HG03575 (cell line): ENCODE measurements at regions not wholly inside any gene's neighbourhood (a gene's known extent, or its start where the extent isn't known, plus 50 kb on each side); places are given as distances from the start of the nearest gene placed in this dataset.
"Not testable (repeated sequence)": the region's sequence is repeated elsewhere in the genome, so short reads cannot be mapped to it uniquely, and the experiment has no call there.

Experiments used
- ATAC-seq: cut with Tn5 transposase; IDR thresholded peaks from one replicate; pipeline ENCODE4 v1.9.1; 2021; ENCODE audit not compliant: unreplicated experiment, insufficient number of reproducible peaks, low FRiP score; ENCODE audit errors: extremely low read depth

DNA sequence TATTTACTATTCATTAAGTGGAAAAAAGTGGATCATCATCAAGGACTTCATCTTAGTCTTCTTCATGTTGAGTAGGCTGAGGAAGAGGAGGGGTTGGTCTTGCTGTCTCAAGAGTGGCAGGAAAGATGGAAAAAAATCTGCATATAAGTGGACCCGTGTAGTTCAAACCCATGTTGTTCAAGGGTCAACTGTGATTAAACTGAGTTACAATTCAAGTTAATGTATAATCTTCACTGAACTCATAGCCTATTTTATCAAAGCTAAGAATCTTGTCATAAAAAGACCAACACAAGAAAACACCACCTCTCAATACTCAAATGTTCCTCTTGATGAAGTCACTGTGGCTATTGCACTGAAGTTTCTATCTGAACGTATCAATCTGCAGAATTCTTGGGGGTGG, 260.2 kb downstream of the FNDC1 start:
- ATAC-seq: no peak

DNA sequence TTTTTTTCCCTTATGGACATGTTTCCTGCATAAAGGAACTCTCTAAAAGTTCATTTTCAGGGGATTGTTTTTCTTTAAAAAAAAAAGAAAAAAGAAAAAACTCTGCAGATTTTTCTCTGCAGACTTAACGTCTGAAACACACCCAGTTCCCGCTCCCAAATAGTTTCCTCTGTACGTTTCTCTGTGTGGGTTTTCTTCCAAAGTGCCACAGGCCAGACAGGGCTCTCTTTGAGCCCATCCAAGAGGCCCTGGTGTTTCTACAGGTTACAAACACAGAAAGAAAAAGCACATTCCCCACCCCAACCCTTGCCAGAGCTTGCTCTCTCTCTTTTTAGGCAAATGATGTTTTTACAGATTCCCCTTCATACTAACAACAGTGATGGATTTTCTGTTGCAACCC, 258.6 kb downstream of the FNDC1 start:
- no peak for ATAC-seq

DNA sequence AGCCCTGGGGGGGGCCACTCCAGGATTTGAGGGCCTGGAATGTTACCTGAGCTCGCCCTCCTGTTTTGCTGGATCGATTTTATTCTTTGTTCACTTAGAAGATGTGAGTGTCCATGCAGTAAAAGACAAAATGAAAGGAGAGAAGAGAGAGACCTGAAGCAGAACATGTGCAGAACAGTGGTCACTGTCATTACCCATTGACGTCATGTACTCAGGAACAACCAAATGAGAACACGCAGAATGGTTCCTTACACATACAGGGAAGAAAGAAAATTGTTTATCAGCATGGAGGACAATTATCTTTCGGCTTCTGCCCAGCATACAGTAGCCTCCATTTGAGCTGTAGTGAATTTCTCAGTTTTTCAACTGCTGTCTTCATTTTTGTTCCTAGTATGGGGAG, 258.1 kb downstream of the FNDC1 start:
- ATAC-seq: no peak

DNA sequence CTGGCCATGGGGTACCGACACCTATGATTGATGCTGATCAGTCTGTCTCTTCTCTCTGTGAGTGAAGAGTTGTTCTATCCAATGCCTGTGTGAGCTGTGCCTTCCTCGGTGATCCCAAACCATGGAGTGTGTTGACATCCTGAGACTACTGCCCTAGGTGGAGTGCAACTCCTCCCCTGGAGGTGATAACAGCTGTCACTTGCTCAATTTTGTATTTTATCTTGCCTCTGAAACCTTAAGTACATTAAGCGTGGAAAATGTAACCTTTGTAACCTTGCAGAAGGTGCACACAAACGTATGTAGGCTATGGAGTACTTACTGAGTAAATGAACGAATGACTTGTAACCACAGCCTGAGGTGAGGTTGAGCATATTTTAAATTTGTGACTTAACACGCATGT, 256.2 kb downstream of the FNDC1 start:
- no peak for ATAC-seq

DNA sequence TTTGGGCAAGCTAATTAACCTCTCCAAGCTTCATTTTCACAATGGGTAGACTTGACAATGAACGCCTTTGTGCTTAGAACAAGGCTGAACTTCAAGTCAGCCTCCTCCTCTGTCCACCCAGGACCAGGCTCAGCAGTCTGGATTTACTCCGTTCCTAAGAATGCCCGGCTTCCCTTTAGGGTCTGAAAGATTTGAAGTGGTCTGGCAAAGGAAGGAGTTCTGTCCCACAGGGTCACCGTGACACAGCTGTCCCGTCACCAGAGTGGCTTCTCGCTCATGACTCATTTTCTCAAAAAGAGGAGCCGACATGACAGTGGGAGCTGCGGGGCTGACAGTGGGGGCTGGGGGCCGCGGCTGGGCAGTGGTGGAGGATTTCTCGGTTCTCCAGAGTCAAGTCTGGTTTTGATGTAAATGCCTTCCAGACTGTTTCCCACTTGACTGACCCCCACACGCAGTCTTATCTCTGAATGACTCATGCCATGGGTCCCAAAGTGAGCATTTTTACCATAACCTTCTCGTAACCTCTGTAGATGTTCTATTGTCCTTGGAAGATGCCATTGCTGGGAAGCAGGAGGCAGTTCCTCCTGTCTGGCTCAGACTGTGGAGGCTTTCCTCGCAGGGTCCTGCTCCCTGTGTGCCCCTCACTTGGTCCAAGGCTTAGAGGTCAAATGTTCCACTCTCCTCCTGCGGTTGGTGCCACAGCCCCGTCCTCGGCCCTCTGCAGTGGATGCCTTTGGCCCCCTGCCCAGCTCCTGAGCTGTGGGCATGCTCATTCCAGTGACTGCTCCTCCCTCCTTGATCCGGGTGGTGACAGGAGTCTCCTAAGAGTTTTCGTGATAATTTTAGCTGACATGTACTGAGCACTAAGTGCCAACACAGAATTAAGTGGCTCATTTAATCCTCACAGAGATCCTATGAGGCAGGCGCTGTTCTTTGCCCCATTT, 253.1 kb downstream of the FNDC1 start:
- no peak for ATAC-seq

DNA sequence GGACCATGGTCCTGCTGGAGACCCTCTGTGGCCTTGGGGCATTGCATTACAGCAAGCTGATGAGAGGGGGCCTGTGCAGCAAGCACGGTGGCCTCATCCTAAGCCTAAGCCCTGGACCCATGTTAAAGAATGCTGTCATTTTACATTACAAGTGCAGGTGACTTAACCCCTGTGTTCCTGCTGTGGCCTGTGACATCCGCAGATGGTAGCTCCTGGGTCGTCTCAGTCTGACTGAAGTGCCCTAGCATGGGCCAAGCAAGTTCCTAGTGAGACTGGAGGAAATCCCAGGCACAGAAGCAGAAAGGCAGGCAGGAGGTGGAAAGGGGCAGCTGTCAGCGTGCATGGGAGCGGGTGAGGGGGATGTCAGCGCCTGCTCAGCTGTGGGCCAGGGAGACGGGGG, 252.4 kb downstream of the FNDC1 start:
- no peak for ATAC-seq

DNA sequence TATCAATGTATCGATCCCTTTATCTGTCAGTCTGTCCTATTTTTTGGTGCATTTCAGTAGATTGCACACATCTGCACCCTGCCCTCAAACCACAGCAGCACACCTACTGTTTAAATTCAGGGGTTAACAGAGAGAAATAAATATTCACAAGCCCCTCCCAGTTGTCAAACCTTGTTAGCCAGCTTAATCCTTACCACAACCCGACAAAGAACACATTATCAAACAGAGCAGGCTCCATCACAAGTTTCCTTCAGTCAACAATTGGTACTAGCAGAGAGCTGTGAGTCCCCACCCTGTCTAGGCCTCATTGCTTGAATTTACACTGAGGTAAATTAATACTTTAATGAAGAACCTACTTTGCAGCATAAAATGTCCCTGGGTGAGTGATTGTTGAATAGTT, 249.8 kb downstream of the FNDC1 start:
- no peak for ATAC-seq

DNA sequence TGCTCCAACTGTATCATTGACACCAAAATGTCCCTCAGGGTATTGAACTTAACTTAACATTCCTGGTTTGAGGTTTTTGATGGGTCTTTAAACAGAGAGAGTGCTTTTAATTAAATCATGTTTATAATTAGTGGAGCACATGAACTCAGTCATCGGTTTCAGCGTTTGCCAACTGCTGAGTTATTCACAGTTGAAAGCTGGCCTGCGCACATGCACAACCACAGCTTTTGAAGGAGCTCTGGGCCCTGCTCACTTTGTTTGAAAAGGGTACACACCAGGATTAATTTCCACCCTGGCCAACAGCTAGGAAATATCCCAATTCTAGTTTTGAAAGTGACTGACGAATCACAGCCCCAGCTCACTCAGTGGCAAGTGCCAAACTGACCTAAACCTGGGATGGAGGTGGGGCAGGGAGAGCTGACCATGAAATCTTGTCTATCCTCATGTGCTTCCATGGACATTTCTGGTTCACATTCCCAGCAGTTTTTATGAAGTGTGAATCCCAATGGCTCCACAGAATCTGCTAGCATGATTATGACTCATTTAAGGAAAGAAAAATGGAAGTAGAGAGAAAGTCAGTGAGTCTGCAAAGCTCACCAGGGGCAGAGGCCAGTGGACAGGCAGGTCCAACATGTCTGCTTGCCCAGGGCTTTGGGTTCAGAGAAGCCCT, 247.8 kb downstream of the FNDC1 start:
- no peak for ATAC-seq

DNA sequence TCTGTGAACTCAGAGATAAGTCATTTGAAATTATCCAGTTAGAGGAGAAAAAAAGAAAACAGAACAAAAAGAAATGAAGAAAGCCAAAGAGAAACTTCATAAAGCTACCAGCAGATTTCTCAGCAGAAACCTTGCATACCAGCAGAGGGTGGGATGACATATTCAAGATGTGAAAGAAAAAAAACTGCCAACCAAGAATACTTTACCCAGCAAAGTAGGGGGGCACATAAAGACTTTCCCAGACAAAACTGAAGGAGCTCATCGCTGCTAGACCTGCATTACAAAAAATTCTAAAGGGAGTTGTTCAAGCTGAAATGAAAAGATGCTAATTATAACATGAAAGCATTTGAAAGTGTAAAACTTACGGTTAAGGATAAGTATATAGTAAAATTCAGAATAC, 246.3 kb downstream of the FNDC1 start:
- no peak for ATAC-seq

DNA sequence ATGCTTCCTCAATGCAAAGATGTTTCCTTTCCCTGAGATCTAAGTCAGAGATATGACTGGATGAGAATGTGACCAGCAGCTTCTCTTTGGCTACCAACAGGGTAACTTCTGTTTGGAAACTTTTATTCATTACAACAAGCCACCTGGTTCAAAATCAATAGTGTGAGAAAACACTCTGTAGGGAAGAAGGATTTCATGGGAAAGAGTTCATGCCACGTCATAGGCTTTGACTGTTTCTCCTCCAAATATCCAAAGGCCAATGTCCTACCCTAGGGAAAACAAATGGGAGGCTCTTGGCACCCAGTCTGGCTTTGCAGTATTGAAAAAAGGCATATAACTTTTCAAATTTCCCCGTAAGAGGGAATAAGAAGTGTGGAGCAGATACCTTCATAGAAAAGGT, 245.5 kb downstream of the FNDC1 start:
- no peak for ATAC-seq

DNA sequence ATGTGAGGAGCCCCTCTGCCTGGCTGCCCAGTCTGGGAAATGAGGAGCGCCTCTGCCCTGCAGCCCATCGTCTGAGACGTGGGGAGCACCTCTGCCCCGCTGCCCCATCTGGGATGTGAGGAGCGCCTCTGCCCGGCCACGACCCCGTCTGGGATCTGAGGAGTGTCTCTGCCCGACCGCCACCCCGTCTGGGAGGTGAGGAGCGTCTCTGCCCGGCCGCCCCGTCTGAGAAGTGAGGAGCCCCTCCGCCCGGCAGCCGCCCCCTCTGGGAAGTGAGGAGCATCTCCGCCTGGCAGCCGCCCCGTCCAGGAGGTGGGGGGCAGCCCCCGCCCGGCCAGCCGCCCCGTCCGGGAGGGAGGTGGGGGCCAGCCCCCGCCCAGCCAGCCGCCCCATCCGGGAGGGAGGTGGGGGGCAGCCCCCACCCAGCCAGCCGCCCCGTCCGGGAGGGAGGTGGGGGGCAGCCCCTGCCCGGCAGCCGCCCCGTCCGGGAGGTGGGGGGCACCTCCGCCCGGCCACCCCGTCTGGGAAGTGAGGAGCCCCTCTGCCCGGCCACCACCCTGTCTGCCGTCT, 238.1 kb downstream of the FNDC1 start:
- not testable (repeated sequence) for ATAC-seq

DNA sequence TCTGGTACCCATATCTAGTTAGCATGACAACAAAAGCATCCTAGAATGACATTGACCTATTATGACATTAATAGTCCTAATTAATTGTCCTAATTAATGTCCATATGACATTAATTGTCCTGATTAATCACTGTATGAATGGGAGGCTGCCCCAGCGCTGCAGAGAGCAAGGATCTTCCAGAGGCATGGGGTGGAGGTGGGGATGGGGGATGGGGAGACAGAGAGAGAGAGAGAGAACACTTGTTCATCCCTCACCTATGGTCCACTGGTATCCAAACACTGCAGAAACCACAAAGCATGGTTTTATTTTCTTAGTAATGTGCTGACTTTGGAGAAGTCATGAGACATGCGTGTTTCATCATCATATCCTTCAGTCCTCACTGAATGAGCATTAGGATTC, 235.1 kb downstream of the FNDC1 start:
- no peak for ATAC-seq

DNA sequence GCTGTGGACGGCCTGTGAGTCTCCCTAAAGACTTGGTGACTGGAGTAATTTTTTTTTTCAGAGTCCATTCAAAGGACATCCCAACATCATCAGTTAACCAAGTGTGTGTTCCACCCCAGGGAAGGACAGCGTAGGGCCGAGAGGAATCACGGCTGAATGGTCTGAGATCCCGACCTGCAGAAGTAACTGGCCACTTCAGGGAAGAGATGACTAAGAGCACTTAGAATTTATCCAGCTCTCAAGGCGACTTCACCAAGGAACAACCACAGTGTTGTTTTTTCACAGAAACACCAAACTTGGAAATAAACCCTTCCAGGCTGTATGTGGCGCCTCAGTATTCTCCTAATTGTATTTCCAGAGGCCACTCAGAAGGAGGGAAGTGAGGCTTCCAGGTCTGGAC, 231.6 kb downstream of the FNDC1 start:
- ATAC-seq: no peak

DNA sequence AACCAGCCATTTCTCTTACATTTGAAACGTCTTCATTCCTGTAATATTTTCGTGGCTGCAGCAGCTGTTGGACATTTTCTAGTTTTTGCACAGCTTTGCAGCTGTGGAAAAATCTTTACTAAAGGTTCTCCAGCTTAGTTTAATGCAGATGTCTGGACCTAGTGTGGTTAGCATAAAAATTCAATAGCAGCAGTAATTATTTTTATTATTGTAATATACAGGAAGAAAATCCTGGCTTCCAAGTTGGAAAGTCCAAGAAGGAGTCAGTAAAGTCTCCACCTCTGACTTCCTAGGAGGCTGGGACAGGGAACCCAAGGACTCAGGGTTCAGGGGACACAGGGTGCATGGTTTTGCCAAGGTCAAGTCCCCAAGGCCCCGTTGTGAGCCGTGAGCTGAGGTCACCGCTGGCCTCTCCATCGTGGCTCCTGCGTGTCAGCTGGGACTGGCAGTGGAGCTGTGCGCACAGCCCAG, 230.6 kb downstream of the FNDC1 start:
- no peak for ATAC-seq

DNA sequence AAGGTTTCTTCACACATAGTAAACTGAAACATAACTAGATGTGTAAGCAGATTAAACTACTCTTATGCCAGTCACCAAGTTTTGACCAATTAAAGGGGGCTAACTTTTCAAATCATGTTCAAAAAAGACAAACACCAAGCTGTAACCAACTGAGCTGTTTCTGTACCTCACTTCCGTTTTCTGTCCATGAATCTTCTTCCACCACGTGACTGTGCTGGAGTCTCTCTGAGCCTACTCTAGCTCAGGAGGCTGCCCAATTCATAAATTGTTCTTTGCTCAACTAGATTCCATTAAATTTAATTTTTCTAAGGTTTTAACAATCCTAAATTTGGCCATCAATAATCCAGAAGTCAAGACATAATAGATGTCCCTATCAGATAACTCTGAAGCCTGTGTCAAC, 229.4 kb downstream of the FNDC1 start:
- ATAC-seq: no peak

DNA sequence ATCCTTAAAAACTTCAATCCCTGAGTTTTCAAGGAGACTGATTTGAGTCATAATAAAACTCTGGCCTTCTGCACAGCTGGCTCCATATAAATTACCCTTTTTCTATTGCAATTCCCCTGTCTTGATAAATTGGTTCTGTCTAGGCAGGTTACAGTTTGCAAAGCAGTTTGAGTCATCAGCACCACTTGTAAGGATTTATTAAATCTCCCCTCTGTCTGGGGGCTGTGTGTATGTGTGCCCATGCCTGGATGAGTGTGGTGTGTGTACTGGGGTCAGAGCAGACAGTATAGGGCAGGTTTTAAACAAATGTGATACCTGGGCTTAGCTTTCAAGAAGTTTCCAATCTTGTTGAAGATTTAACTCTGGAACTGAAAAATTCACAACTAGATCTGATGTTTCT, 228.6 kb downstream of the FNDC1 start:
- no peak for ATAC-seq

DNA sequence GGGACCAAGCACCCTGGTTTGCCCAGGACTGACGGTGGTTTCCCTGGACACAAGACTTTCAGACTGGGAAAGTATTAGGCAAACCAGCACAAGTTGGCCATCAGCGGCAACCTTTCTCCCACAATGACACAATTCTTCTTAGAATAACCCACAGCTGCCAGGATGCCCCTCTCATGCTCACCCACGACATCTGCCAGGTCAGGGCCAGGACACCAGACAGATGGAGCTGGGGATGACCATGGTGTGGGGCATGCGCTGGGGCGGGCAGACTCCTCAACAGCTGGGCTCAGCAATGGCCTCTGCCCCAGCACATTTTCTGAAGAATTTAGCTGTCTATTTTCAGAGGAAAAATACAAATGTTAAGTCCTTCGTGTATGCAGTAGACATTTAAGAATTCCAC, 226.4 kb downstream of the FNDC1 start:
- no peak for ATAC-seq

DNA sequence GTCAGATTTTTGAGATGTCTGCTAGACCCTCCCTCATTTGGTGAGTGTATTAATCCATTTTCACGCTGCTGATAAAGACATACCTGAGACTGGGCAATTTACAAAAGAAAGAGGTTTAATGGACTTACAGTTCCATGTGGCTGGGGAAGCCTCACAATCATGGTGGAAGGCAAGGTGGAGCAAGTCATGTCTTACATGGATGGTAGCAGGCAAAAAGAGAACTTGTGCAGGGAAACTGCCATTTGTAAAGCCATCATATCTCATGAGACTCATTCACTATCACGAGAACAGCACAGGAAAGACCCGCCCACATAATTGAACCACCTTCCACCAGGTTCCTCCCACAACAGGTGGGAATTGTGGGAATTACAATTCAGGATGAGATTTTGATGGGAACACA, 223.5 kb downstream of the FNDC1 start:
- not testable (repeated sequence) for ATAC-seq

DNA sequence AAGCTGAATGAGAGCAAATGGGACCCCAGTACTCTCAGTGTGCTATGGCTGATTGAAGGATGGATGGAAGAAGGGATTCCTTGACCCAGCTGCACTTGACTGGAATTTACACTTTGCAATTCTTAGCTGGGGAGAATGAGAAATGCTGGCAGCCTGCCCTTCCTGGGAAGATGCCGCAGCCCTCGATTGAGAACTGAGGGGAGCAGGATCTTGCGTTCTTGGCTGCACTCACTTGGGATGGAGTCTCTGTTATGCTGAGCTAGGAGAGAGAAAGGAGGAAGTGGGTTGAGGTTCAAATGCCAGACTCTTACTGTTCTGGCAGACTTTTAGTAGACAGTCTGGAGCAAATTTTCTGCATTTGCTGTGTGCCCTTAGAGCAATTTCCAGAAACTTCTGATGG, 221.2 kb downstream of the FNDC1 start:
- no peak for ATAC-seq

DNA sequence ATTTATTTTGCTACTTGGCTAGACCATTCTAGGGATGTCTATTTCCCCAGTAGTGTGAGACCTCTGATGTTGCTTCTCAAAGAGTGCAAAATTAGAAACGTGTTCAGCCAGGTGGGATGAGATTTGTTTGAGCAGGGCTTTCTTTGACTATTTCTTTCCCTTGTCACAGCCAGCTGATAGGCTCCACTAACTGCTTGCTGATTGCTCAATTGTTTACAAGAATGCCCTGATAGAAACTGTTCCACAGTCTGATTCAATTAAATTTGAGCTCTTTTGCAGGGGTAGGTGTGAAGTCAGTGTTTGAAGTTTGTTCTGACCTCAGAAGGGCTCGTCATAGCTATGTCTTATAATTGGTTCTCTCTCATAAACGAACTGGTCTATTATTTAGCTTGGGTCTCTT, 220.5 kb downstream of the FNDC1 start:
- no peak for ATAC-seq
